Right lobe of liver (tissue), 6 donors: ENCODE measurements at regions not wholly inside any gene's neighbourhood (a gene's known extent, or its start where the extent isn't known, plus 50 kb on each side); places are given as distances from the start of the nearest gene placed in this dataset.

Experiments used
- ATAC-seq, 4 donors: fragments of 200-7000 bp; cut with Tn5 transposase; one replicate each; pipeline ENCODE4 v1.9.1; 2020; ENCODE audit warnings: mild to moderate bottlenecking in 4 of 4, moderate library complexity in 4 of 4
- DNase-seq, 3 donors: peaks; one replicate each; pipeline ENCODE4 v3.0.0-alpha.2; 2020
- H3K27ac ChIP-seq, 3 donors: fragments of 200-600 bp; one replicate each; pipeline ENCODE4 v1.8.0; 2022
- H3K27me3 ChIP-seq, 2 donors: fragments of 200-600 bp; one replicate each; pipeline ENCODE4 v1.8.0; 2022
- H3K36me3 ChIP-seq, 4 donors: fragments of 200-600 bp; sonication (generic) in 1 of 4; one replicate each; pipeline versions ENCODE4 v1.5.1 to v1.8.0; 2017 to 2022; ENCODE audit warnings: control low read depth in 1 of 4
- H3K4me1 ChIP-seq, 4 donors: fragments of 200-600 bp; sonication (generic) in 1 of 4; one replicate each; pipeline versions ENCODE4 v1.5.1 to v1.8.0; 2017 to 2022; ENCODE audit warnings: control low read depth in 1 of 4
- H3K4me3 ChIP-seq, 3 donors: fragments of 200-600 bp; one replicate each; pipeline ENCODE4 v1.8.0; 2022
- H3K9me3 ChIP-seq, 4 donors: fragments of 200-600 bp; sonication (generic) in 1 of 4; one replicate each; pipeline versions ENCODE4 v1.5.1 to v1.8.0; 2017 to 2022; ENCODE audit warnings: control low read depth in 1 of 4
- POLR2A ChIP-seq: fragments of 450-650 bp; IDR thresholded peaks from one replicate; pipeline ENCODE4 v1.6.1; 2017; ENCODE audit warnings: antibody characterized with exemption, mild to moderate bottlenecking
- WGBS: methylation state at CpG from one replicate; pipeline ENCODE4 v1.1.6; 2018; ENCODE audit warnings: low coverage, low lambda C conversion rate; ENCODE audit not compliant: insufficient coverage; ENCODE audit errors: missing lambda C conversion rate; 5-methylcytosine and 5-hydroxymethylcytosine counted together
- intact Hi-C, 2 donors: fragments of 100-400 bp; cut with DNase I; formaldehyde crosslinking; loops; one replicate each; pipeline versions ENCODE4 v1.11.2 to v1.14.1; 2022
- TF ChIP-seq, protein P1 (sequence below), 4 donors: fragments of 200-600 bp in 3 of 4; fragments of 450-650 bp in 1 of 4; IDR thresholded peaks; one replicate each; pipeline versions ENCODE4 v1.5.1 to v1.8.0; 2016 to 2022; ENCODE audit warnings: antibody characterized with exemption in 4 of 4, mild to moderate bottlenecking in 2 of 4
- donor health status: DM: no; HTN: yes; CAD: no.
- donor health status: DM: no; HTN: no; CAD: no.
- donor health status: DM: no; HTN: no; CAD: no.
- donor health status: DM: no; HTN: yes; CAD: no.
- donor health status: DM: no; HTN: yes; CAD: no.

DNA sequence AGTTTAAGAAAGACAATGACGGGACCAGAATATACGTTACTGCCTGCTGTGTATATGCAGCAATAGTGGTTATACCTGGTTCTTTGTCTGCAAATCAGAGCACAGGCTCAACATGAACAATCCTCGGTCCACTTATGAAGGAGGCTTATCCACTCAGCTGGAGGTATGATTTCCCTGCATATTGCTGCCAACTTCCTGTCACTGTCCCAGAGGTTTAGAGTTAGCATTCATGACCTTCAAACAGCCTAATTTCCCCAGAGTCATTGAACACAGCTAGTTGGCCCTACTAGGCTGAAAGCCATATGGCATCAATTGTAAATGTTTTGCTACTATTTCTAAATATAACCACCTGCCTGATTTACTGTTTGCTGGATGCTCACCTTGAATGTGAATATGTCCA lies 224.9 kb upstream of the ZNF717 start:
- 38% methylated on average over 2 of the region's 3 CpGs for WGBS
- H3K9me3 ChIP-seq, result no peaks in the 10 kb centered on the region
- H3K4me1 ChIP-seq, result no peaks in the 10 kb centered on the region
- H3K36me3 ChIP-seq, result no peaks in the 10 kb centered on the region
- TF ChIP-seq POLR2A, result no peak
- TF ChIP-seq, protein P1, sequence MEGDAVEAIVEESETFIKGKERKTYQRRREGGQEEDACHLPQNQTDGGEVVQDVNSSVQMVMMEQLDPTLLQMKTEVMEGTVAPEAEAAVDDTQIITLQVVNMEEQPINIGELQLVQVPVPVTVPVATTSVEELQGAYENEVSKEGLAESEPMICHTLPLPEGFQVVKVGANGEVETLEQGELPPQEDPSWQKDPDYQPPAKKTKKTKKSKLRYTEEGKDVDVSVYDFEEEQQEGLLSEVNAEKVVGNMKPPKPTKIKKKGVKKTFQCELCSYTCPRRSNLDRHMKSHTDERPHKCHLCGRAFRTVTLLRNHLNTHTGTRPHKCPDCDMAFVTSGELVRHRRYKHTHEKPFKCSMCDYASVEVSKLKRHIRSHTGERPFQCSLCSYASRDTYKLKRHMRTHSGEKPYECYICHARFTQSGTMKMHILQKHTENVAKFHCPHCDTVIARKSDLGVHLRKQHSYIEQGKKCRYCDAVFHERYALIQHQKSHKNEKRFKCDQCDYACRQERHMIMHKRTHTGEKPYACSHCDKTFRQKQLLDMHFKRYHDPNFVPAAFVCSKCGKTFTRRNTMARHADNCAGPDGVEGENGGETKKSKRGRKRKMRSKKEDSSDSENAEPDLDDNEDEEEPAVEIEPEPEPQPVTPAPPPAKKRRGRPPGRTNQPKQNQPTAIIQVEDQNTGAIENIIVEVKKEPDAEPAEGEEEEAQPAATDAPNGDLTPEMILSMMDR (IDR thresholded peaks at IDR 0.05), result no peak
- DNase-seq (no peak), ATAC-seq (no peak)
- no peak overlapping the region for H3K27ac ChIP-seq
- no peak overlapping the region for H3K4me3 ChIP-seq
- intact Hi-C loops, result no loop called here
- no peaks in the 10 kb centered on the region for H3K27me3 ChIP-seq

DNA sequence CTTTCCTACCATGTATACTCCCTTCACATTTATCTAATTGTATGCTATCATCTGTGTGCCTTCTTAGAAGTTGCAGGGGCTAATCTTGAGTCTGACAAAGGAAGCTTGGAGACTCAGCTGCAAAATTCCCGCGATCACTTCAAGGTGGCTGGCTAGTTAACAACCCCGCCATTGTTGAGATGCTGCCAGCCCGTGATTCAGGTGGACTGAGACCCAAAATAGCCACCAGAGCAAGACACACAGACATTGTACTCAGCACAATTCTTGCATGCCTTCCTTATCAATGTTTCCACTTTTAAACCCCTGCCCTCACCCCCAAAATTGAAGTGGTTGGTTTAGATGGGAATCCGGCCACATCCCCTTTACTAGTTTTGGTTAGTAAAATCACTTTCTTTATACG lies 225.8 kb upstream of the ZNF717 start:
- TF ChIP-seq POLR2A, result no peak
- TF ChIP-seq, protein P1 (IDR thresholded peaks at IDR 0.05), result no peak
- Histone ChIP-seq H3K27me3 (no peaks in the 10 kb centered on the region), H3K9me3 (no peaks in the 10 kb centered on the region), H3K4me1 (no peaks in the 10 kb centered on the region), H3K27ac (no peak overlapping the region), H3K36me3 (no peaks in the 10 kb centered on the region), H3K4me3 (no peak overlapping the region)
- ATAC-seq (no peak), DNase-seq (no peak)
- 61% methylated on average over 6 of the region's 6 CpGs for WGBS
- intact Hi-C loops, result no loop called here

DNA sequence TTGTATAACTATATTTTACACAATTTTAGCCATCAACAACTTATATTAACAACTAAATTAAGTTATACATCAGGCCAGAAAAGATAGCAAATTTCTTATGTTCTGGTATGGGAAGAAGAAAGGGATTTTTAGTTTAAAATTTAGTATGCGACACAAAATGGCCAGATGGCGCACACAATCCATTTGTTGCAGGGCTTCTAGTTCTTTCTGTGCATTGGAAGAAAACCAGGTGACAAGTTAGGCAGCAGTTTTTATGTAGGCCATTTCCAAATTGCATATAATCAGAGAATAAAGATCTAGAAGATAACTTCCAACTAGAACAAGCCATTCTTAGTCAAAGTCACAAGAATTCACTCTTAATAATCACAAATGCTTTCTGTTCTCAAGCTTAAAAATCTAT lies 230.1 kb upstream of the ZNF717 start:
- DNase-seq (no peak), ATAC-seq (no peak)
- no peaks in the 10 kb centered on the region for H3K27me3 ChIP-seq
- H3K4me3 ChIP-seq, result no peak overlapping the region
- WGBS, result 92% methylated on average over 2 of the region's 2 CpGs
- no peaks in the 10 kb centered on the region for H3K36me3 ChIP-seq
- no peaks in the 10 kb centered on the region for H3K4me1 ChIP-seq
- H3K9me3 ChIP-seq, result no peaks in the 10 kb centered on the region
- H3K27ac ChIP-seq, result no peak overlapping the region
- no peak for TF ChIP-seq POLR2A
- TF ChIP-seq, protein P1 (IDR thresholded peaks at IDR 0.05), result no peak
- intact Hi-C loops, result no loop called here

DNA sequence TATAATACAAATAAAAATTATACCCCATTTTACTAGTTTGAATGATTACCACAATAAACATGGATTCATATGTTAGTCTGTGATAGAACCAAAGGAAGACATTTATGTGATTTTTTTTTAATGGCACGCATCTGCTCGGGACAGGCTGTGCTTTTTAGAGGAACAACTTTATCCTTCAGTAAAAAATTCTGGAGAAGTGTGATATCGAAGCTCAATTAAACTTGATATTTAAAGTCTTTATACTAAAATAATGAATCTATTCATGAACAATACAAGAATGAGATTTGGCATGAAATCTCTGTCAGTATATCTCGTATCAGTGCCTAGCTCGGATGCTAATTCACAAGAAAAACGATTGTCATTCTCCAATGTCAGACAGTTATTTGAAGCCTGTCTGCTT lies 230.8 kb upstream of the ZNF717 start:
- TF ChIP-seq, protein P1 (IDR thresholded peaks at IDR 0.05), result no peak
- TF ChIP-seq POLR2A, result no peak
- Histone ChIP-seq H3K27ac (no peak overlapping the region), H3K36me3 (no peaks in the 10 kb centered on the region), H3K4me3 (no peak overlapping the region), H3K4me1 (no peaks in the 10 kb centered on the region), H3K27me3 (no peaks in the 10 kb centered on the region), H3K9me3 (no peaks in the 10 kb centered on the region)
- ATAC-seq, result no peak
- WGBS, result 56% methylated on average over 6 of the region's 6 CpGs
- intact Hi-C loops, result no loop called here
- DNase-seq, result no peak

DNA sequence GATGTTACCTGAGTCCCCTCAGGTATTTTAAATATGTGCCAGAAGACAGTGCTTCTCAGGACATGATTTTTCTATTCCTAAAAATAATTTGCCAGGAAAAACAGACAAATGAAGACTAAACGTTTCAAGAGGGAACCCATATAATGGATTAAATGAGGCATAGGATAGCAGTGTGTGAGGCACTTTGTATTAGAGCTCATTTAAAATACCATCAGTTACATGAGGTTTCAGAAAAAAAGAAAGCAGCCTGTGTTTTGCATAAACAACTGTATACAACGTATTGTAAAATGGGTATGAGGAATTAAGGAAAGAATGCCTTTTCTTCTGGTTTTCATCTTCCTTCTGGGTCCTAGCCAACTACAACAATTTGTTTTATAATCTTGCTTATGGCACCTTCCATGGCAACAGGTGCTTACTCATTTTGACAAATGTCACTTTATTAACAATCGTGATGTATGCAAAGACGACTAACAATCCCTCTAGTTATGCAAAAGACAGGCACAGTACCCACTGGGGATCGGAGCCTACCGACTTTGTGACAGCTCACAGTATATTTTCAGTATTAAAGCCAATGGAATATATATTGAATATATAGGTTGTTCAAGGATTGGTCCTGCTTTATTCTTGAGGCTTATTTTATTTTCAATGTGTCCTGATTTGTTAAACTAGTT lies 231.6 kb upstream of the ZNF717 start:
- ATAC-seq, result no peak
- no peaks in the 10 kb centered on the region for H3K27me3 ChIP-seq
- no peaks in the 10 kb centered on the region for H3K4me1 ChIP-seq
- H3K9me3 ChIP-seq, result no peaks in the 10 kb centered on the region
- H3K4me3 ChIP-seq, result no peak overlapping the region
- TF ChIP-seq, protein P1 (IDR thresholded peaks at IDR 0.05), result no peak
- intact Hi-C loops, result no loop called here
- no peak overlapping the region for H3K27ac ChIP-seq
- no peaks in the 10 kb centered on the region for H3K36me3 ChIP-seq
- WGBS, result 51% methylated on average over 6 of the region's 6 CpGs
- DNase-seq, result no peak
